ENCODE measurements at regions not wholly inside any gene's neighbourhood (a gene's known extent, or its start where the extent isn't known, plus 50 kb on each side); places are given as distances from the start of the nearest gene placed in this dataset.

DNA sequence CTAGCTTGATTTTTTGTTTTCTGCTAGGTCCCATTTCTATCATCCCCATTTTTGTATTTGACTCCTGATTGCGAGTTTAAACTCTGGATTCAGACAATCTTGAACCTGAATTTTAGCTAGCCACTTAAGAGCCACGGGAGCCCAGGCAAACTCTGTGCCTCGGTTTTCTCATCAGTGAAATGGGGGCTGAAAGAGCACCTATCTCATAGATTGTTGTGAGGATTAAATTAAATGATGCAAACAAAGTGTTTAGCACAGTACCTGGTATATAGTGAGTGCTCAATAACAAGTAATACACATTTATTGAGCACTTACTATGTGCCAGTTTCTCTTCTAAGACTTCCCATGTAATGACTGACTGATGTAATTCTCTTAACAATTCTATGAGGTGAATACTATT is 158.1 kb upstream of the POU3F1 start:
- TF ChIP-seq, protein P1, sequence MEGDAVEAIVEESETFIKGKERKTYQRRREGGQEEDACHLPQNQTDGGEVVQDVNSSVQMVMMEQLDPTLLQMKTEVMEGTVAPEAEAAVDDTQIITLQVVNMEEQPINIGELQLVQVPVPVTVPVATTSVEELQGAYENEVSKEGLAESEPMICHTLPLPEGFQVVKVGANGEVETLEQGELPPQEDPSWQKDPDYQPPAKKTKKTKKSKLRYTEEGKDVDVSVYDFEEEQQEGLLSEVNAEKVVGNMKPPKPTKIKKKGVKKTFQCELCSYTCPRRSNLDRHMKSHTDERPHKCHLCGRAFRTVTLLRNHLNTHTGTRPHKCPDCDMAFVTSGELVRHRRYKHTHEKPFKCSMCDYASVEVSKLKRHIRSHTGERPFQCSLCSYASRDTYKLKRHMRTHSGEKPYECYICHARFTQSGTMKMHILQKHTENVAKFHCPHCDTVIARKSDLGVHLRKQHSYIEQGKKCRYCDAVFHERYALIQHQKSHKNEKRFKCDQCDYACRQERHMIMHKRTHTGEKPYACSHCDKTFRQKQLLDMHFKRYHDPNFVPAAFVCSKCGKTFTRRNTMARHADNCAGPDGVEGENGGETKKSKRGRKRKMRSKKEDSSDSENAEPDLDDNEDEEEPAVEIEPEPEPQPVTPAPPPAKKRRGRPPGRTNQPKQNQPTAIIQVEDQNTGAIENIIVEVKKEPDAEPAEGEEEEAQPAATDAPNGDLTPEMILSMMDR (conservative IDR thresholded peaks at IDR 0.05): no peak
- no peak for TF ChIP-seq ZFX (IDR thresholded peaks at IDR 0.05)
- no peak overlapping the region for H3K27ac ChIP-seq

DNA sequence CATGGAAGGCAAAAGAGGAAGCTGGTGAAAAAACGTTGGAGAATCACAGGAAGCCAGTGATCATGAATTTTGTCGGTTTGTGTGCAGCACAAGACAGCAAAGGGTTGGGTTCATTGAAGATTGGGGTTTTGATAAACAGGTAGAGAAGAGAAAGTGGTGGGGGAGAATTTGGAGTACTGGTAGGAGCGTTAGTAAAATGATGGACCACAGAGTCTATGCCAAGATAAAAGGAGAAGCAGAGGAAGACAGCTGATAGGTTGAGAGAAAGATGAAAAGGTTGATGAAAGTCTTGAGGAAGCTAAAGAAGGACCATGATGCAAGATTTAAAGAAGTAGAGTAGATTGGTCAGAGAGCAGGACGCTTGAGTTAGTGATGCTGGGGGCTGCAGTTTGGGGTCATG is 156.8 kb upstream of the POU3F1 start:
- no peak for TF ChIP-seq ZFX (IDR thresholded peaks at IDR 0.05)
- TF ChIP-seq, protein P1 (conservative IDR thresholded peaks at IDR 0.05): no peak
- H3K27ac ChIP-seq: no peak overlapping the region

DNA sequence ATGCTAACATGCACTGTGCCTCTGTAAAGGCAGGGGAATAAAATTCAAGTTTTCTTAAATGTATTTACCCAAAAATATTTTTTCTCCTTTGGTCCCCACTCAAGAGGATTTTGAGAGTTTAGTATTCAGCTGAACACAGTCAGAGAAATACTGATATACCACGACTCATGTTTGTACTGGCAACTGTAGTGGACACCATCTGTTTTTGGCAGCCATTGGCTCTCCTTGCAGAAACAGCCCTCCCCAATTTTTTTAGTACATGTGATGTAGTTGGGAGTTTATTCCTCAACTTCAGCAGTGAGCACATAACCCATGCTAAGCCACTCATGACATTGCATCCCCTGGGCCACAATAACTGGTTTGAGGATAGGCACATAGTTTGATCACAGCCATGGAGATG is 154.8 kb upstream of the POU3F1 start:
- no peak for TF ChIP-seq ZFX (IDR thresholded peaks at IDR 0.05)
- TF ChIP-seq, protein P1 (conservative IDR thresholded peaks at IDR 0.05): no peak

DNA sequence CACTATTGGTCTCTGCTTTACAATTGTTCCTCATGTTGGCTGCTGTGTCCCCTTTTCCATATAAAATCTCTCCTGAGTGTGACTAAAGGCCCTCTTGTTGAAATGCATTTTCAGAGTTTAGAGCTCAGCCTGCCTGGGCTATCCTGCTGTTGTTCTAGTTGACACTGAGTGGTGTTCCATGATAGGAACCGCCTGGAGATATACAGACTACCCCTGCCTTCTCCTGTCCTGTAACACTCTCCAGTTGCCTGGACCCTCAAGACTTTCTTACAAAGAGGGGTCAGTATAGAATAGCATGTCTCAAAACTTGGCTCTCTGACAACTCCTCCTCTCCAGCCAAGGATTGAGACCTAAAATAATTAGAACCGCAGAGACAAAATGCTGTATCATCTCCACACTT is 152.0 kb upstream of the POU3F1 start:
- H3K27ac ChIP-seq: no peak overlapping the region
- no peak for TF ChIP-seq ZFX (IDR thresholded peaks at IDR 0.05)
- TF ChIP-seq, protein P1 (conservative IDR thresholded peaks at IDR 0.05): no peak

More for the DNA sequence above, 154.8 kb upstream of the POU3F1 start:
- no peak overlapping the region for H3K27ac ChIP-seq

DNA sequence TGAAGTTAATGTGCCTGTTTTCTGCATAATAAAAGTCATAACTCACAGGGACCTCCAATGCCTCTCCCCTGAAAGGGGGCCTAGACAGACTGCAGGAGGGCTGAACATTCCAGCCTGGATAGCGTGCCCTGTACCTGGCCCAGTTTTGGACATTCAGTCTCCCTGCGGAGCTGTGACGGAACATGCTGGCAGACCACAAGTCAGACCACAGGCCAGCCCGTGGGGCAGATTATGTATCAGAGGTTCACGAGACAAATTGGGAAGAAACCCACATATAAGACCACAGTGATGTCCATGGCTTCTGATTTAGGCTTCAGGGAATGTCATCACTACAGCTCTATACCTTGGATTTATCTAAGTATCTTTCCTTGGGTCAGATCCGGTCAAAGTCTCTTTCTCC is 151.5 kb upstream of the POU3F1 start:
- no peak overlapping the region for H3K27ac ChIP-seq
- no peak for TF ChIP-seq ZFX (IDR thresholded peaks at IDR 0.05)
- TF ChIP-seq, protein P1 (conservative IDR thresholded peaks at IDR 0.05): no peak

DNA sequence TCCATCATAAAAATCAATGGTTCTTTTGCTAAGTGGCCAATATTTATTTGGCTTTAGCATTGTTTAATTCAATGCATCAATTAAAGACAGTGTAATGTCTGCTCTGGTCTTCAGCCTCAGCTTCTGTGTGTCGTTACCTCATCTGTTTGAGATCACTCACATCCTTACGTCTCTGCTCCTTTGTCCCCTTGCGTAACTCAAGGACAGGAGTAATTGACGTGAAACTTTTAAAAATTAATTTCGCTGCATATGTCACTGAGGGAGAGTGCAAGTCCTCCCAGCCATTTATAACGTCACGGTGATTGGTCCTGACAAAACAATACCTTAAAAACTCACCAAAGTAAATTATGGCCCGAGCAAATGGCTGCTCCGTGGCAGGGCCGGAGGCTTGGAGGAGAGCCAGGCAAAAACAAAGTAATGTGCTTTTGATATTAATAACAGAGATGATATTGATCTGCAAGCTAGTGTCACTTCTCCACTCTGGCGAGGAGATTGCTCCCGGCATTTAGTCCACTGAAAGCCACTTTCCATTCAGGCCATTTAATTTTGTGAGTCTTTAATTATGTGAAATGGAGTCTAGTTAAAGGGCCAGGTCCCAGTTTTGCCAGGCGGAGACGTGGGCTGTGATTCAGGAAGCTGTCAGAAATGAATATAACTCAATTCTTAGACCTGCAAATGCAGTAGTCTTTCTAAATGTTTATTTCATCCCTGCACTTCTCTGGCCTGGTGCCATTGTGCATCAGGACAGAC is 150.9 kb upstream of the POU3F1 start:
- H3K27ac ChIP-seq: no peak overlapping the region
- TF ChIP-seq, protein P1 (conservative IDR thresholded peaks at IDR 0.05): no peak
- no peak for TF ChIP-seq ZFX (IDR thresholded peaks at IDR 0.05)

DNA sequence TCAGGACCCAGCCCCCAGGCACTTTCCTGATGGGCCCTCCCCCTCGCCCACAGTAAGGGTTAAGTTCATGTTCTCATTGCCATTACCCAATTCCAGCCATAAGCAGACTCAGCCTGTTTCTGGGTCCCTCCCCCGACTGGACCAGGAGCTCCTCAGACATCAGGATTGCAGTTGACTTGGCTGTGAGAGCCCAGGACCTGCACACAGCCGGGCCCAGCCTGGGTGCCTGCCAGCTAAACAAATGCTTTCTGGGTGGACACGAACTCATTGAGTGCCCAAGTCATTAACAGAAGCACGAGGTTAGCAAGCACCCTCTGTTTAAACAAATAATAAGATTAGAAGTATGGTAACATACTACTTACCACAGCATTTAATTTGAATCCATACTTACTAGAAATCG is 147.9 kb upstream of the POU3F1 start:
- H3K27ac ChIP-seq: peak overlapping the region; percentile 45
- TF ChIP-seq ZFX (IDR thresholded peaks at IDR 0.05): no peak
- TF ChIP-seq, protein P1 (conservative IDR thresholded peaks at IDR 0.05): no peak
